Fibroblast of lung (primary cell): ENCODE measurements at regions not wholly inside any gene's neighbourhood (a gene's known extent, or its start where the extent isn't known, plus 50 kb on each side); places are given as distances from the start of the nearest gene placed in this dataset.

ENCODE experiments used
- DNase-seq, 2 donors: peaks; one replicate each; pipeline versions ENCODE4 v3.0.0 to v3.0.0-alpha.2; 2010; ENCODE audit warnings: low read depth in 2 of 2
- H2AFZ ChIP-seq: 2 replicates; pipeline ENCODE4 v1.5.1; 2012; ENCODE audit warnings: low read length, control low read depth, inconsistent platforms
- H3K27ac ChIP-seq: 2 replicates; pipeline ENCODE4 v1.5.1; 2011; ENCODE audit warnings: low read length, control low read depth; ENCODE audit not compliant: insufficient read depth
- H3K27me3 ChIP-seq: 2 replicates; pipeline ENCODE4 v1.5.1; 2011; ENCODE audit warnings: mild to moderate bottlenecking, low read length; ENCODE audit not compliant: control insufficient read depth, insufficient read depth
- H3K36me3 ChIP-seq: 2 replicates; pipeline ENCODE4 v1.5.1; 2011; ENCODE audit warnings: low read length; ENCODE audit not compliant: control insufficient read depth, insufficient read depth
- H3K4me1 ChIP-seq: 2 replicates; pipeline ENCODE4 v1.5.1; 2011; ENCODE audit warnings: low read length; ENCODE audit not compliant: control insufficient read depth, insufficient read depth; ENCODE audit errors: extremely low read depth
- H3K4me2 ChIP-seq: 2 replicates; pipeline ENCODE4 v1.5.1; 2011; ENCODE audit warnings: low read length, control low read depth; ENCODE audit not compliant: insufficient read depth; ENCODE audit errors: extremely low read depth
- H3K4me3 ChIP-seq, 4 experiments: fragments of 200-600 bp in 1 of 4; sonication (generic) in 1 of 4; replicated peaks in 1 of 4; 2 replicates each; pipeline ENCODE4 v1.5.1; 2011 to 2016; ENCODE audit warnings: low read length in 4 of 4, low read depth in 3 of 4, mild to moderate bottlenecking in 3 of 4, control low read depth in 2 of 4, inconsistent platforms in 1 of 4, mixed read lengths in 1 of 4; ENCODE audit not compliant: insufficient read depth in 1 of 4; ENCODE audit errors: control extremely low read depth in 1 of 4
- H3K79me2 ChIP-seq: 2 replicates; pipeline ENCODE4 v1.5.1; 2012; ENCODE audit warnings: mild to moderate bottlenecking, low read length, inconsistent platforms; ENCODE audit not compliant: control insufficient read depth, insufficient read depth
- H3K9ac ChIP-seq: 2 replicates; pipeline ENCODE4 v1.5.1; 2011; ENCODE audit warnings: mild to moderate bottlenecking, low read length, control low read depth; ENCODE audit not compliant: insufficient read depth
- H3K9me3 ChIP-seq: 2 replicates; pipeline ENCODE4 v1.5.1; 2012; ENCODE audit warnings: low read depth, low read length; ENCODE audit not compliant: control insufficient read depth, insufficient read depth
- H4K20me1 ChIP-seq: 2 replicates; pipeline ENCODE4 v1.5.1; 2011; ENCODE audit warnings: low read length; ENCODE audit not compliant: control insufficient read depth, insufficient read depth; ENCODE audit errors: extremely low read depth
- CTCF ChIP-seq, 2 donors: IDR thresholded peaks in 1 of 2; conservative IDR thresholded peaks in 1 of 2; 1 replicate in 1 of 2; 2 replicates in 1 of 2; pipeline ENCODE4 v1.5.1; 2011 to 2012; ENCODE audit warnings: low read length in 2 of 2, control low read depth in 1 of 2, inconsistent platforms in 1 of 2, low read depth in 1 of 2, mild to moderate bottlenecking in 1 of 2
- EZH2 ChIP-seq: IDR thresholded peaks from 2 replicates; pipeline ENCODE4 v1.5.1; 2012; ENCODE audit warnings: low read length, control low read depth, mild to moderate bottlenecking; ENCODE audit errors: missing control alignments

GRCh38 chr2:198401644-198402043 lies 597.3 kb downstream of the PLCL1 start:
- Histone ChIP-seq H3K4me1 (no peaks in the 10 kb centered on the region), H3K9ac (no peak overlapping the region), H3K79me2 (no peaks in the 10 kb centered on the region), H3K27ac (no peak overlapping the region), H2AFZ (no peak overlapping the region), H3K4me2 (no peak overlapping the region), H4K20me1 (peaks cover 1% of the 10 kb centered on the region), H3K4me3 (no peak overlapping the region), H3K27me3 (no peaks in the 10 kb centered on the region), H3K9me3 (no peaks in the 10 kb centered on the region), H3K36me3 (no peaks in the 10 kb centered on the region)
- no peak for DNase-seq
- no peak for TF ChIP-seq EZH2
- TF ChIP-seq CTCF (conservative IDR thresholded peaks at IDR 0.05 in 1 of 2, IDR thresholded peaks at IDR 0.05 in 1 of 2; ENCODE audit: low read depth in 1 of 2, low read length in 2 of 2): no peak

GRCh38 chr2:198400999-198401398 lies 596.6 kb downstream of the PLCL1 start:
- H3K9ac ChIP-seq: no peak overlapping the region
- H3K4me3 ChIP-seq: no peak overlapping the region
- H3K9me3 ChIP-seq: no peaks in the 10 kb centered on the region
- H3K4me2 ChIP-seq: no peak overlapping the region
- no peak for DNase-seq
- no peak overlapping the region for H3K27ac ChIP-seq
- H3K36me3 ChIP-seq: no peaks in the 10 kb centered on the region
- no peak overlapping the region for H2AFZ ChIP-seq
- H3K4me1 ChIP-seq: no peaks in the 10 kb centered on the region
- H3K79me2 ChIP-seq: no peaks in the 10 kb centered on the region
- H3K27me3 ChIP-seq: no peaks in the 10 kb centered on the region
- no peak for TF ChIP-seq EZH2
- peaks cover 1% of the 10 kb centered on the region for H4K20me1 ChIP-seq

DNA sequence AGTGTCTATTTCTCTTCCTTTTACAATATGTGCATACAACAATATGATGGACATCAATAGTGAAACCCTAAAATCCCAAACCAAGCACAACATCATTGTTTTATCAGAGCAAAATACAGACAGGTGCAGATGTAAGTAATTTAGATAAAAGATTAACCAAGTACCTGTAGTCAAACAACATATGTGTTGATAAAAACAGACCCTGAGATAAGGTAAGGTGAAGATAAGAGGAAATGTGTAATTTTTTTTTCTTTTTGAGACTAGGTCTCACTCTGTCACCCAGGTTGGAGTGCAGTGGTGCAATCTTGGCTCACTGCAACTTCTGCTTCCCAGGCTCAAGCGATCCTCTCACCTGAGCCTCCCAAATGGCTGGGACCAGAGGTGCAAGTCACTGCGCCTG lies 589.8 kb downstream of the PLCL1 start:
- Histone ChIP-seq H3K4me1 (no peaks in the 10 kb centered on the region), H2AFZ (no peak overlapping the region), H4K20me1 (no peaks in the 10 kb centered on the region), H3K27me3 (no peaks in the 10 kb centered on the region), H3K4me2 (no peak overlapping the region), H3K36me3 (no peaks in the 10 kb centered on the region), H3K27ac (no peak overlapping the region), H3K4me3 (no peak overlapping the region), H3K9ac (no peak overlapping the region), H3K79me2 (no peaks in the 10 kb centered on the region), H3K9me3 (no peaks in the 10 kb centered on the region)
- no peak for DNase-seq
- no peak for TF ChIP-seq EZH2
- TF ChIP-seq CTCF (conservative IDR thresholded peaks at IDR 0.05 in 1 of 2, IDR thresholded peaks at IDR 0.05 in 1 of 2; ENCODE audit: low read depth in 1 of 2, low read length in 2 of 2): no peak
